Aorta (tissue), 5 donors: ENCODE measurements at regions not wholly inside any gene's neighbourhood (a gene's known extent, or its start where the extent isn't known, plus 50 kb on each side); places are given as distances from the start of the nearest gene placed in this dataset.

Experiments used
- ATAC-seq: fragments of 200-7000 bp; cut with Tn5 transposase; one replicate; pipeline ENCODE4 v1.9.1; 2022; ENCODE audit warnings: moderate library complexity; ENCODE audit not compliant: low FRiP score
- DNase-seq, 2 donors: peaks; one replicate each; pipeline ENCODE4 v3.0.0-alpha.2; 2020
- H3K27ac ChIP-seq, 2 donors: one replicate each; pipeline ENCODE4 v1.5.1; 2013; ENCODE audit warnings: low read length in 2 of 2, mild to moderate bottlenecking in 2 of 2, moderate library complexity in 2 of 2, control low read depth in 1 of 2, inconsistent platforms in 1 of 2, low read depth in 1 of 2
- H3K27me3 ChIP-seq, 2 donors: one replicate each; pipeline ENCODE4 v1.6.1; 2013; ENCODE audit warnings: control low read depth in 1 of 2, low read length in 1 of 2, mild to moderate bottlenecking in 1 of 2, moderate library complexity in 1 of 2; ENCODE audit not compliant: insufficient read depth in 2 of 2, control insufficient read depth in 1 of 2
- H3K36me3 ChIP-seq, 2 donors: one replicate each; pipeline ENCODE4 v1.6.1; 2013; ENCODE audit warnings: control low read depth in 1 of 2, low read length in 1 of 2, mild to moderate bottlenecking in 1 of 2; ENCODE audit not compliant: insufficient read depth in 2 of 2, control insufficient read depth in 1 of 2
- H3K4me1 ChIP-seq, 2 donors: one replicate each; pipeline ENCODE4 v1.6.1; 2013; ENCODE audit warnings: low read length in 2 of 2, control low read depth in 1 of 2, mild to moderate bottlenecking in 1 of 2, moderate library complexity in 1 of 2; ENCODE audit not compliant: insufficient read depth in 2 of 2, control insufficient read depth in 1 of 2
- H3K4me3 ChIP-seq, 2 donors: one replicate each; pipeline ENCODE4 v1.5.1; 2013; ENCODE audit warnings: low read length in 2 of 2, control low read depth in 1 of 2, mild to moderate bottlenecking in 1 of 2
- H3K9me3 ChIP-seq: one replicate; pipeline ENCODE4 v1.6.1; 2013; ENCODE audit warnings: mild to moderate bottlenecking, low read length; ENCODE audit not compliant: control insufficient read depth
- WGBS, 2 donors: extraction: QIAGEN DNeasy Blood & Tissue Kit; methylation state at CpG; one replicate each; pipeline ENCODE4 v1.1.7; 2013; 5-methylcytosine and 5-hydroxymethylcytosine counted together
- intact Hi-C, 2 donors: fragments of 100-400 bp; cut with DNase I; formaldehyde crosslinking; loops; one replicate each; pipeline versions ENCODE4 v1.14.2 to v1.15.0; 2022
- donor health status: healthy with polysubstance abuse.
- donor health status: Bipolar disorder and iron deficiency.
- donor health status: DM: no; HTN: no; CAD: no.
- donor health status: DM: no; HTN: no; CAD: no.
- donor health status: DM: yes; HTN: yes; CAD: no.

GRCh38 chr7:17651863-17652385 lies 288.4 kb downstream of the SNX13 start:
- Histone ChIP-seq H3K4me1 (peaks cover 2 to 4% of the 10 kb centered on the region in 2 donors), H3K9me3 (no peaks in the 10 kb centered on the region), H3K27ac (peak overlapping the region; percentile 77 to 87), H3K36me3 (no peaks in the 10 kb centered on the region), H3K4me3 (no peak overlapping the region), H3K27me3 (no peaks in the 10 kb centered on the region)
- ATAC-seq: peak; percentile 85
- intact Hi-C loops: no loop called here
- 5 to 10% methylated on average over 4 of the region's 4 CpGs for WGBS, 2 donors
- peak in 1 of 2 donors; percentile 51 for DNase-seq

GRCh38 chr7:17654940-17655339 lies 285.4 kb downstream of the SNX13 start:
- H3K36me3 ChIP-seq: no peaks in the 10 kb centered on the region
- H3K27ac ChIP-seq: no peak overlapping the region
- 76 to 84% methylated on average over 2 of the region's 2 CpGs for WGBS, 2 donors
- H3K4me3 ChIP-seq: no peak overlapping the region
- H3K27me3 ChIP-seq: no peaks in the 10 kb centered on the region
- peaks cover 2 to 4% of the 10 kb centered on the region in 2 donors for H3K4me1 ChIP-seq
- DNase-seq (no peak), ATAC-seq (no peak)
- intact Hi-C loops: no loop called here
- no peaks in the 10 kb centered on the region for H3K9me3 ChIP-seq

- intact Hi-C loops: no loop called here
- no peak for ATAC-seq
- Histone ChIP-seq H3K4me3 (no peak overlapping the region), H3K4me1 (no peaks in the 10 kb centered on the region), H3K27me3 (no peaks in the 10 kb centered on the region), H3K9me3 (no peaks in the 10 kb centered on the region), H3K27ac (no peak overlapping the region), H3K36me3 (no peaks in the 10 kb centered on the region)
- 97 to 99% methylated on average over 3 of the region's 3 CpGs for WGBS, 2 donors
- no peak for DNase-seq
These were observed 281.2 kb downstream of the SNX13 start for GRCh38 chr7:17659126-17659525.

GRCh38 chr7:17660116-17660515 lies 280.2 kb downstream of the SNX13 start:
- Histone ChIP-seq H3K27me3 (no peaks in the 10 kb centered on the region), H3K27ac (no peak overlapping the region), H3K4me1 (no peaks in the 10 kb centered on the region), H3K4me3 (no peak overlapping the region), H3K9me3 (no peaks in the 10 kb centered on the region), H3K36me3 (no peaks in the 10 kb centered on the region)
- ATAC-seq (no peak), DNase-seq (no peak)
- intact Hi-C loops: no loop called here
- 95 to 98% methylated on average over 1 of the region's 1 CpG for whole genome bisulfite sequencing, 2 donors

GRCh38 chr7:17661982-17662585 lies 278.2 kb downstream of the SNX13 start:
- intact Hi-C loops: no loop called here
- Histone ChIP-seq H3K4me3 (no peak overlapping the region), H3K36me3 (no peaks in the 10 kb centered on the region), H3K9me3 (no peaks in the 10 kb centered on the region), H3K27ac (no peak overlapping the region), H3K27me3 (no peaks in the 10 kb centered on the region), H3K4me1 (no peaks in the 10 kb centered on the region)
- DNase-seq: no peak
- WGBS, 2 donors: 57 to 70% methylated on average over 3 of the region's 3 CpGs
- no peak for ATAC-seq

GRCh38 chr7:17663061-17663675 lies 277.1 kb downstream of the SNX13 start:
- WGBS, 2 donors: 20 to 23% methylated on average over 3 of the region's 3 CpGs
- H3K27ac ChIP-seq: no peak overlapping the region
- H3K4me3 ChIP-seq: no peak overlapping the region
- no peaks in the 10 kb centered on the region for H3K4me1 ChIP-seq
- ATAC-seq: no peak
- no peaks in the 10 kb centered on the region for H3K9me3 ChIP-seq
- intact Hi-C loops: no loop called here
- DNase-seq: no peak
- H3K27me3 ChIP-seq: no peaks in the 10 kb centered on the region
- H3K36me3 ChIP-seq: no peaks in the 10 kb centered on the region

GRCh38 chr7:17665029-17665428 lies 275.3 kb downstream of the SNX13 start:
- no peak overlapping the region for H3K27ac ChIP-seq
- whole genome bisulfite sequencing, 2 donors: 93 to 97% methylated on average over 16 of the region's 16 CpGs

GRCh38 chr7:17668122-17668521 lies 272.2 kb downstream of the SNX13 start:
- Histone ChIP-seq H3K36me3 (no peaks in the 10 kb centered on the region), H3K27ac (no peak overlapping the region), H3K4me1 (no peaks in the 10 kb centered on the region), H3K4me3 (no peak overlapping the region), H3K27me3 (no peaks in the 10 kb centered on the region), H3K9me3 (no peaks in the 10 kb centered on the region)
- no peak for DNase-seq
- no peak for ATAC-seq
- intact Hi-C loops: no loop called here

More at GRCh38 chr7:17665029-17665428, 275.3 kb downstream of the SNX13 start:
- Histone ChIP-seq H3K9me3 (no peaks in the 10 kb centered on the region), H3K4me3 (no peak overlapping the region), H3K4me1 (no peaks in the 10 kb centered on the region), H3K36me3 (no peaks in the 10 kb centered on the region), H3K27me3 (no peaks in the 10 kb centered on the region)
- intact Hi-C loops: no loop called here
- DNase-seq: peak in 1 of 2 donors; percentile 75
- ATAC-seq: peak; percentile 40

GRCh38 chr7:17669204-17669603 lies 271.1 kb downstream of the SNX13 start:
- WGBS, 2 donors: 83 to 88% methylated on average over 4 of the region's 4 CpGs
- H3K27me3 ChIP-seq: no peaks in the 10 kb centered on the region
- H3K27ac ChIP-seq: no peak overlapping the region
- H3K9me3 ChIP-seq: no peaks in the 10 kb centered on the region
- no peaks in the 10 kb centered on the region for H3K36me3 ChIP-seq
- intact Hi-C loops: no loop called here
- no peak overlapping the region for H3K4me3 ChIP-seq
- no peak for ATAC-seq
- H3K4me1 ChIP-seq: no peaks in the 10 kb centered on the region
- no peak for DNase-seq
